Activated CD4-positive, alpha-beta T cell treated with anti-CD3 and anti-CD28 coated beads for 4 hours (primary cell): ENCODE measurements at regions not wholly inside any gene's neighbourhood (a gene's known extent, or its start where the extent isn't known, plus 50 kb on each side); places are given as distances from the start of the nearest gene placed in this dataset.

Source experiments
- DNase-seq, 2 donors: peaks; one replicate each; pipeline ENCODE4 v3.0.0-alpha.2; 2020

DNA sequence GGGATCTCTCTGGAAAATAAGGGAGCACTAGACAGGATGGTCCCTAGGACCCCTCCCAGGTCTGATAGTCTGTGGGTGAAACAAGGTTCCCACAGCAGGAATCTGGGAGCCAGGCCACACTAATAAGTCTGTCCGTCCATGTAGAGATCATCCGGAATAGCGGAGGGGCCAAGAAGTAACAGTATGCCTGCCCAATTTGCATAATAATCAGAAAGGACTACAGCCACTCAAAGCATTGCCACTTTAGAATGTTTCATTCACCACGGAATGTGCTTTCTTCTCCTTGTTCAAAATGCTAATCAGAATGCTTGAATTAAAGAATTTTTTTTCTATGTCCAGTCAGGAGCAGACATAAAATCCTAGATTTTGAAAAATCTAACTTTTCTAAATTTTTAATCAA lies 254.9 kb downstream of the ACTL7B start:
- DNase-seq = no peak

DNA sequence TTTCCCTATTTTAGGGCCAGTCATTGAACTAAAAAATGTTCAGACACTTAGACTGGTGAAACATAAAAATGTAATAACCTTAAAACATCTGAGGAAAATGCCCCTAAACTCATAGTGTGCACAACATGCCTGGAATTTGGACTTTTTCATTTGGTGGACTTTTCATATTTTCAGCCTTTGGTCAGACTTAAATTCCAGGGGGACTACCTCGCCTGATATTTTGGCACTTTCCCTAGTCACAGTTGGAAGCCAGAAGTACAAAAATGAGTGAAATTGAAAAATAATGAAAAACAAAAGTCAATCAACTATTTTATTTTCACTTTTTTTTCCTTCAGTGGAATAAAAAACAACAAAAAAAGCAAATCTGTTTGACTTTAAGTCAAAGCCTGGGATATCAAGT lies 256.2 kb downstream of the ACTL7B start:
- no peak for DNase-seq

DNA sequence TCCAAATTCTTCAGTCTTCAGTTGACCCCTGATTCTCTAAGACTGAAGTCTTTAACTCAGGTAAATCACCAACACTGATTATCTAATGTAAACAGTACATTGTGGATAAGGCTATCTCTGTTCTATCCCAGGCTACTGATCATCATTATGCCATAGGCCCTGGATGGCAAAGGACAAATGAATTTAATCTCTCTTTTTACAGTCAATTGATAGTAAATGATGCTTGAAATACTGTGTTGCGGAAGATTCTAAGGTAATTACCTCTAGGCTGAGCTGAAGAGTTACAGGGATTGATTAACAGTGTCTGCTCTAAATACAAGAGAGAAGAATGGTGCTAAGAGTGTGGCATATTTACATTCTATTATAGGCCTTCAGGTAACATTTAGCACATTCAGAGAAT lies 264.7 kb downstream of the ACTL7B start:
- DNase-seq = no peak

DNA sequence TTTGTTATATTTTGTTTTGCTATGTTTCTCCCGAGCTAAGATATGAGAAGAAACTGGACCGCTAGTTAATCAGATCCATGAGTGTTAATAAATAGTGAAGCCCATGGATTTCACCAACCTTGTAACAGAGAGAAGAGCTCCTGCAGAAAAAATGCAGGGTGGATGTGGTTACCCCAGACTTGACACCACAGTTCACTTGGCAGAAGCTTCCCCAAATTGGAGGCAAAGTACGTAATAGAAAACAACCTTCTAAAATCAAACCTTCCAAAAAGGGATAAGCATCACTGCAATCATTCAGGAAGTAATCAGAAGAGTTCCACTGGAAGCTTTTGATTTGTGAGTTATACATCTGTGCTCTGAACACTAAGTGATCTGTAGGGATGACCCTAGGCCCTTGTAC lies 267.5 kb downstream of the ACTL7B start:
- DNase-seq = no peak

DNA sequence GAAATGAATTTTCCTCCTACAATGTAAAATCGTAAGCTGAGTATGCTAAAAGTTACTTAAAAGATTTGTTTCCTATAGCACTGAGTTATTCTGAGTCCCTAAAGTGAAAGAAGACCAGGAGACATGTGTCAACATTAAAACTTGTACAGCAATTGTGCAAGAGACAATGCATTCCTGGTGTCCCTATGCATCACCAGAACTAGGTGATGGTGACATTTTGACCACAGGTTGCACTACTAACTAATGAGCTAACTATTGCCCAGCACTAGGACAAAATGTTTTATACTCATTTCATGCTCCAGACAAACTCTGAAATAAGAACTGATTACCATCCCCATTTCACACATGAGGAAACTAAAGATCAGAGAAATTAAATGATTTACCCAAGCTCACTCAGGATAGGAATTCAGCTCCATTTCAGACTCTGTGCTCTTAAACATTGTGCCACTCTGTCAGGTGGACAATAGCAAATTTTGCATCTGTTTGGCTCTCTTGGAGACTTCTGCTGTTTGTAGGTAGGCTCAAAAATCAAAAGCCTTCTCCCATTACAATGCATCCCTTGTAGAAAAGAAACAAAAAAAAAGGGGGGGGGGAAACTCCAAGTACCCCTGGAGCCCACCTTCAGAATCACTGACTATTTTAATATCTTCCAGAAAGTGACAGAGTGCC lies 269.2 kb downstream of the ACTL7B start:
- DNase-seq = no peak

DNA sequence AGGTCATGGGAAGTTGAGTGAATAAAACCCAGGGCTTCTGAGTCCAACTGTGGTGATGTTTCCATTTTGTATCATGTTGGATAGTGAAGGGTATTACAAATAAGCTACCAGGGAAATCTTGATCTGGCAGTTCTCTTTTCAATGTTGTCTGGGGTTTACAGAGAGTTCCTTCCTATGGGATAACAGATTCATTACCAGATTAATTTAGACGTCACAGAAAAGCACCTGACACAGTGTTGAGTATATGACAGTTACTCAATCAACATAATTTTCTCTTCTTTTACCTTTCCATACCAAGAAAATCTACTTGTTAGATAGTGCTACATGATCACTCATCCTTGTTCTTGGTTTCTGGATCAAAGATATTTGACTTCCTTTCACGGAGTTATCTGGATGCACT lies 270.9 kb downstream of the ACTL7B start:
- DNase-seq = no peak

DNA sequence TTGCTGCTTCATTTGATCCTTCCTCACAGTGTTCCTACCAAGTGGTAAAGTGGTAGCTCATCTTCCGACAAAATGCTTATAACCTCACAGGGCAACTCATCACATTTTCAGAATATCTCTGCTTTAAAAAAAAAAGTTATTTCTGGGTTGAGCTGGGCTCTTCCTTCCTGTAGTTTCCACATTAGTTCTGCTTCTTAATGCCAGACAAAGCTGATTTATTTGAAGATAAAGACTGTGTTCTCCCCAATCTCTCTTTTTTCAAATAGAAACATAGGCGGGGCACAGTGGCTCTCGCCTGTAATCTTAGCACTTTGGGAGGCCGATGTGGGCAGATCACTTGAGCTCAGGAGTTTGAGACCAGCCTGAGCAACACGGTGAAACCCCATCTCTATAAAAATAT lies 273.1 kb downstream of the ACTL7B start:
- no peak for DNase-seq

DNA sequence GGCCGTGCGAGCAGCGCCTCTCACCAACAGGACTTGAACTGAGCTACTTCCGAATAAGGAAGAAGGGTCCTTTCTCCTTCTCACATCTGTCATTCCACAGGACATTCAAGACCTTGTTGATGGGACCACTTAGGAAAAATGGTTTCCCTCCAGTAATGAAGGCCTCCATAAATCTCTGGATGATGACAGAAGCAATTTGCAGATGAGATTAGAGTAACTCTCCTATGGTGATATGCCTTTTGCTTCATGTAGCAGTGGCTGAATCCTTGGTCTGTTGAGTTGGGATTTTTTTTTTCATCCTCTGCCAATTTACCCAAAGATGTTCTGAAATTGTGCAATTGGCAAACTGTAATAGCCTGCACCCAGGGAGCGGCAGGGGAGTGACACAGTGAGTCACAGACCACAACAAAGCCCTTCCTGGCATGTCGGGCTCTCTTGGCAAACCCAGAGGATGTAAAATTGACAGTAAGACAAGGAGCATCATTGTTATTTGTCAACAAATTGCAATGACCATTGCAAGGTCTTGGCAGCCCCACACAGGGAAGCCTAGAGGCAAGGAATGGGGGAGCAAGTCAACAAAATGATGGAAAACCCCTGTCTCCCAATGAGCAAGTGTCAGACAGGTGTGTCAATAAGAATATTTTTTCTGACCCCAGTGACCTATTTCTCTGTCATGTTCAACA lies 275.9 kb downstream of the ACTL7B start:
- no peak for DNase-seq

DNA sequence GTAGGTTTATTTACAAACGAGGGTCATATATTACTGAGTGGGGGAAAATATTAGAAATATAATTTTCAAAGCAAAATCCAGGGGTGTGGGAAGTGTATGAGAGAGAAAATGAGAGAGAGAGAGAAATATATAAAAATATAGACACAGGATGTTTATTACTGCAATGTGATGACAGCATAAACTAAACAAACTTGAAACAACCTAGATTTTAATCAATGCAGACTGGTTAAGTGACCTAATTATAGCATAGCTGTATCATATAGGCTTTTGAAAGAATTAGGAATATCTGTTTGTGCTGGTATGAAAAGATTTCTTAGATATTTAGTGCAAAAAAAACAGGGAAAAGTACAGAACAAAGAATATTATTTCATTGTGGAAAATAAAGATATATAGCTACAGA lies 280.5 kb downstream of the ACTL7B start:
- DNase-seq = no peak

DNA sequence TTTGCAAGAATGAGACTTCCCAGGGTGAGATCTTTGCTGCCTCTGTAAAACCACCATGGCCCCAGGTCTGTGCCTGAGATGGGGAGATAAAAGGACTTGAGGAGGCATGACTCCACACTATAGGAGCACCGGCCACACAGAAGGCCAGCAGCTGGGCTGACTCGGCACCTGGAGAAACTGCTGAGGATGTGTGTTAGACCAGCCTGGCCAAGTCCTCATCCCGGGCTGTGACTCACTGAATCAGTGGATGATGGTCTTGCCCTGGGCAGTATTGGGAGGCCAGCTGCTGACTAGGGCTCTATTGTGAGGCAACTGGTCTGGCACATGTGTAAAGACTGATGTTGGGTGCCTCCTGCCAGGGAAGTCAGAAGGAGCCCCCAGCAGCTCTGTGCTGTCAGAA lies 286.2 kb downstream of the ACTL7B start:
- no peak for DNase-seq

DNA sequence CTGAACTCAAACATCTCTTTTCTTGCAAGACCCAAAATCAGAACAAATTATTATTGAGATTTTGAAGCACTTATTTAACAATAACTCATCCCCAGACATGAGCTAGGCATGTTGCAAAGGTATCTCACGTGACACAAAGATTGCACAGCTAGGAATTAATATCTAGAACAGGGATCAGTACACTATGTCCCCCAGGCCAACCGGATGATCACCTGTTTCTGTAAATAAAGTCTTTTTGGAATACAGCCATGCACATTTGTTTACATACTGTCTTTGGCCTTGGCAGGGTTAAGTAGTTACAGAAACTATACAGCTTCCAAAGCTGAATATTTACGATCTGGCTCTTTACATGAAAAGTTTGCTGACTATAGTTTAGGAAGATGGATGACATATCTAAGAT lies 287.7 kb downstream of the ACTL7B start:
- DNase-seq = no peak

DNA sequence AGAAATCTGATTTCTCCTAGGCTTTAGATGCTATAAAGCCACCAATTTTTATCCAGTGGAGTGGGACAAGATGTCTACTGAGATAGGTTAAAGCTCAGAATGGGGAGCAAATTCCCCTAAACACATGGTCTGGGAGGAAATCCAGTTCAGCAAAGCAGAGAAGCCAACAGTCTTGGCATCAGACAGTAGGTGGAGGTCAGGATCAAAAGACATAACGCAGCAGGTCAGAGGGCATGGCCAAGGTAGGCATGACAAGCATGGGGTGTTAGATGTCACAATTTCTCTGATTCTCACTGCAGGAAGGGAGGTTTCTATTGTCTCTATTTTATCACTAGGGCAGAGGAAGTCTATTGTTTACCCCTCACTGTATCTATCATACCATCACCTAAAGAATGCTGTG lies 288.2 kb downstream of the ACTL7B start:
- DNase-seq = no peak

DNA sequence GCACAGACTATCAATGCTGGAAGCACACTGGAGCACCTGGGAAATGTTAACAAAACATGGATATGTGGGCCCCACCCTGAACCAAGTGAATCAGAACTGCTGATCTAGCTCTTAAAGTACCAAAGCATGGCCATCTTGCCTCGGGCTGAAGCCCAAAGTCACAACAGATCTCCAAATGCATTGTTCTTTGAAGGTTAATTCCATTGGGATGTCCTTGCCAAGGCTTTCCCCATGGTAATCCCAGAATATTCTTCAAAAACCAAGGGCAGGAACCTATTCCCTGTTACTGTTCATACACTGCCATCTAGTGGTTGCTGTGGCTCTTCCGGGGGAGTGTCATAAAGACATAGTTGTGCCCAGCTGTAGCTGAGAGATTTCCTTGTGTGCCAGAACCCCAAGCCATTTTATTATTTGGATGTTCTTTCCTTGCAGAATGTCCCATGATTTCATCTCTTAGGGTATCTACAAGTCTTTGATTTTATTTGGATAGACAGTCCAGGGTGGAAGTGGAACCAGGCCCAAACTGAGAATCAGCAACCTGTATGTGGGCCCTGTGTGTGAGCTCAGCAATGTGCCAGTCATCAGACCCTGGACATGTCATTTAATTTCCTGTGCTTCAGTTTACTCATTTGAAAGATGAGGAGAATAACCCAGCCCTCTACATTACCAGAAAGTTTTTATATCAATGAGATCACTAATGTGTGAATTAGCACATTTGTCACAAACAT lies 290.0 kb downstream of the ACTL7B start:
- DNase-seq = no peak

DNA sequence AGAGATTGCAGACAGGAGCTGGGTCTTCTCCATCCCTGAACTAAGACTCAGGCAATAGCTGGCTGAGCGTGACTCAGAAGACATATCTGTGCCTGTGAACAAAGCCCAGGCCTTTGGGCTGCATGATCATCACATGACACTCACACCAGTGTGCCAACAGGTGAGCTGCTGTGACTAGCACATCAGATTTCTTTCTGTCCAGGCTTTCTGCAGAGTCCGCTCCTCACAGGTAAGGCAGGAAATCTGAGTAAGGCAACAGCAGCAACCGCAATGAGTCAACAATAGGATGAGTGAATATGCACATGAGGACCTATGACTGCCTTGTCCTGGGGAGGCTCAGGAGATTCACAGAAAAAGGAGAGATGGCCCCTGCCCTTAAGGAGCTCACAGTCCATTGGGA lies 293.6 kb downstream of the ACTL7B start:
- no peak for DNase-seq

DNA sequence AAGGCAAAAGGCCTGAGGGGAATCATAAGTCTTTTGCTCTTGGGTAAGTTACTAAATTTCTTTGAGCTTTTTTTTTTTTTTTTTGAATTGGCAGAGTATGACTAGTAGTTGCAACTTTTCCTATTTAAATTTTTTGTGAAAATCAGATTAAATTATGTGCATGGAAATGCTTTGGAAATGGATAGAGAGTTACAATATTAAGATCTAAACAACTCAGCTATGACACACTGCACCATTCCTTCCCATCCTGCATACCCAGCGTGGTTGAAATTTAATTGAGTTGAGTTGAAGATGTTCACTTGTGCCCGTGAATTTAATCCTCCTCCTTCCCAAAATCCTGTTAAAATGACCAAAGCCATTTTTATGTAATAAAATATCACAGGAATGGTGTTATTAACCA lies 296.4 kb downstream of the ACTL7B start:
- no peak for DNase-seq

DNA sequence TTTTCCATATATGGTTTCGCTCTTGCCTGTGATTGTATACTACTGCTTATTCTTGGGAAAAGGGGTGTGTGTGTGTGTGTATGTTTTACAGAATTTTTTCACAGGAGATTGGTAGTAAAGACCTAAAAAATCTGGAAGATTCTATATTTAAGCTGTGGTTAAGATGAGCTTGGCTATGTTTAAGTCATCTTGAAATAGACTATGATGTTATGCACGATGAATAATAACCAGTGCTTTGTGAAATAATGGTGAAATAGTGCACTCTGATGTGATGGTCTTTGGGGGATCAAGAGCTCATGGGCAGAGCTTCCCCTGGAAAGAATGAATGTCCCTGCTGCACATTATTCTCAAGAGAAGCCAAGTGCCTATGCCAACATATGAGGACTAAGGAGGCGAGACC lies 301.0 kb downstream of the ACTL7B start:
- DNase-seq = no peak

DNA sequence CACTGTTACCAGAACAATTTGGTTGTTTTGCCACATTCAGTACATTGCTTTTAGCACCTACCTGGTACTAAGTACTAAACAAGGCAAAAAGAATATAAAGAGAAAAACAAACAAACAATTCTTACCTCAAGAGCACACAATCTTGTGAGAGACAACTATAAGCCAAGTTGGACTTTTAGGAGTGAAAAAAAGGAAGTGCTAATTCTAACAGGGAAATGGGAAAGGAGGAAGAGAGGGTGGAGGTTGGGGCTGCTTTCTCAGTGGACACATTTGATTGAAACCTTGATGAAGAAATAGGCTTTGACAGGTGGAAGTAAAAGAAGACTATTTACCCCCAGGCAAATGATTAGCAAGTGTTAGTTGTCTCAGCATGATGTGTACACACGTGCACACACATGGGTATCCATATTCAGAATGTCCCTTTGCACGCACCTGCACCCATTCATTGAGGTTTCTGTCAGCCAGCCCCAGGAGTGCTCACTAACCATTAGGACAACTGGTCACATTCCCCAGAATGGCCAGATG lies 302.6 kb downstream of the ACTL7B start:
- no peak for DNase-seq

DNA sequence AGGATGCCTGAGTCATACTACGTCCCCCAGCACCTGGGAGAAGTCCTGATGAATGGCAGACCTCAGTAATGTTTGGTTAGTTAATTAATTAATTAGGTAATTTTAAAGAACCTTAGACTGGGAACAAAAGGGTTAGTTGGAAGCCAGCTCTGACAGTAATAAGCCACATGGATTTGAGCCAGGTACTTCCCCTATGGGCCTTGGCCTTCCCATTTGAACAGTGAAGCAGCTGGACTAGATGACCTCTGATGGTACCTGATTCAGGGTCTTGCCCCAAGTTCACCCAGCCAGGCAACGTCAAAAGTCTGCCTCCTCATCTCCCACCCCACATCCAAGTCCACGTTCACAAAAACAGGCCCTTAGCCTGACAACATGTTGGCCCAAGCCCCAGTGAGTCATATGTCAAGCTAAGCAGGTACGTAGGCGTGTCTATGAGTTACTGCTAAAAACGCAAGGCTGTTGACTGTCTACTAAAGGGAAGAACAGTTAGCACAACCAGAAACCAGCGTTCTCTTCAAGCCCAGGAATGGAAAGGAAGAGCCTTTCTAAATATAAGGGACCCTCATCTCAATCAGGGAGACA lies 303.2 kb downstream of the ACTL7B start:
- no peak for DNase-seq

DNA sequence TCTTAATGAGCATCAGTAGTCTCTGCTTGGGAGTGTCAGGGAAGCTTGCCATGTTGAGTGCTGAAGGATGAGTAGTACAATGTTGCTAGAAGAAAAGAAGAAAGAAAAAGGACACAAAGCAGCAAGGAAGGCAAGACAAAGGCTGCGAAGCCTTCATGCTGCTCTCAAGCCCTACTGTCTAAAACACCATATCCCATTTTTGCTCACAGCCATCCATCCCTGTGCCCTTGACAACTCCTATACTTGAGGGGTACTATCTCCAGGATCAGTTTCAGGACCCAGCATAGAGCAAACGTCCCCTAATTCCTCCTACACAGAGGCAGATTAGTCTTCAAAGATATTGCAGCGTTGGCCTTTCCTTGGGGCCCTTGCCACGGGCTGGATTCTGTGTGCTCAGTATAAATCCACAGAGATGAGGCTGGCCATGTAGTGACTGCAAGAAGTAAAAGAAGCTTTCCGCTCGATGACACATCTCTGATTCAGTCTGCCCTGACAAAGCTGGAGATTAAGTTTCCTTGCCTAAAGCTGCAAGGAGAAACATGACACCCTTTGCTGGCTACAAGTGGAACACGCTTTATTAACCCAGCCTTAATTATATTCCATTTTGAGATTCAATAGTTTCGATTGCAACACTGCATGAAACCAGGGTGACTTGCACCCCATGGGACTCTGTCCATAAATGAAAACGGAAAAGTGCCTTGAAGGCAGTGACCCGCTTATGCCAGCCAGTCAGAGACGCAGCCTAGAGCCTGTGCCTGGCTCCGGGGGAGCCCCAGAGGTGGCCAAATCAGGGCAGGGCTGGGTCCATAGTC lies 304.6 kb downstream of the ACTL7B start:
- DNase-seq = no peak

DNA sequence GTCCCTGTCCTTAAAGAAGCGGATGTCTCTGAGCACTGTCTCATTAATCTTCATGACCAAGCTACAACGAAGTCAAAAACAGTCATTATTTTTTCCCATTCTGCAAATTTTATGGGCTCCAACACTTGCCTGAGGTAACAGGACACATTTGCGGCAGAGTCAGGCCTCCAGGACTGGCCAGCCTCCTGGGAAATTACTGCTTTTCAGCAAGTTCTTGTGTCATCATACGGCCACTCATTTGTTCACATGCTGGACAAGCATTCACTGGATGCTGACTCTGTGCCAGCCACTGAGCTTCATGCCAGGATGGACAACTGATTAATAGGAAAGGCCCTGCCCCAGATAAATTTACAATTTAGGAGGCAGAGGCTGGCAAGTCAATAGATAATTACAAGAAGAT lies 305.7 kb downstream of the ACTL7B start:
- DNase-seq = no peak

DNA sequence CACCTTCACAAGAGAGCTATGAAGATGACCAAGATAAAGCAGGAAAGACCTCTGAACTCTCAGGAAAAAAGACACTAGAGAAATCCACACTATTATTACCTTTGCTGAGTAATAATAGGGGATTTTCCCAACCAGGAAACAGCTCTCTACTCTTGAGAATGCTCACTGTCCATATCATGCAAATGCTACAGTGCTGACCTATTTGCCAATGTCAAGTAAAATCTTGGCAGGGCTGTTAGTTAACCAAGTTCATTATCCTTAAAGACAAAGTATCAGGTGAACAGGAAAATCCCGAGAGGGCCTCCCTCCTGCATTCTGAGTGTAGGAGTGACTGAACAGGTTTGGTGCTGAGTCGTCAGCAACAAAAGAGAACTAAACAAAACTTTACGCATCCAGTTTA lies 306.6 kb downstream of the ACTL7B start:
- DNase-seq = no peak

DNA sequence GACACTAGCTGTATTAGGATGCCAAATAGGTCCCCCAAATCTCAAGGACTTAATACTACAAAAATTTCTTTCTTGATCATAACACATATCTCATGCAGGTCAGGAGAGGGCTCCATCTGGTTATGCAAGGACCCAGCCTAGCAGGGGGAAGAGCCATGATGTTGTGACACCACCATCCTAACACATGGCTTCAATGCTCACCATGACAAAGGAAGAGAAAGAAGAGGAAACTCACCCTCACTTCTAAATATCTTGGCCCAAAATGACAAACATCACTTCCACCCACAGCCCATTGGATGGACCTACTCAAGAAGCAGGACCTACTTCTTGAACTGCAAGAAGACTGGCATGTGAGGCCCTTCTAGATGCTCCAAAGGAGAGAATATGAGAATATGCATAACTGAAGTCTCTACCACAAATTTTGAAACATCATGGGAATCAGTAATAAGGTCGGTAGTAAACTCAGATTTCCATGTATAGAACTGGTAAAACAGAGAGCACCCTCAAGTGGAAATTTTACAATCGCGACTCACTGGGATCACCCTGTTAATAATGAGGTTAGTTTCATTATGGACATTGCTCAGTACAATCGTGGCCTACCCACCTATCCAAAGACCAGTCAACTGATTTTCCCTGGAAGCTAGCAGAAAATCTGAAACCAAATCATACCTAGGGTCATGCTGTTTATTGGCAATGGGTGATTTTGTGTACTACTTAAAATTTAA lies 308.2 kb downstream of the ACTL7B start:
- no peak for DNase-seq
